GM12873 (cell line): ENCODE measurements at regions not wholly inside any gene's neighbourhood (a gene's known extent, or its start where the extent isn't known, plus 50 kb on each side); places are given as distances from the start of the nearest gene placed in this dataset.

ENCODE experiments used
- CTCF ChIP-seq: IDR thresholded peaks from 2 replicates; pipeline ENCODE4 v1.5.1; 2012; ENCODE audit warnings: low read depth, mild to moderate bottlenecking, moderate library complexity, low read length, control low read depth; ENCODE audit not compliant: insufficient read depth; ENCODE audit errors: missing control alignments

- TF ChIP-seq CTCF, result no peak
Measured at GRCh38 chr2:240368781-240369331, 66.6 kb upstream of the GPC1 start.

- TF ChIP-seq CTCF, result no peak
Measured at GRCh38 chr2:240369335-240369734, 66.1 kb upstream of the GPC1 start.

- no peak for TF ChIP-seq CTCF
Measured at GRCh38 chr2:240369801-240370585, 65.5 kb upstream of the GPC1 start.

GRCh38 chr2:240371129-240372000 lies 64.1 kb upstream of the GPC1 start:
- no peak for TF ChIP-seq CTCF

GRCh38 chr2:240372101-240372500 lies 63.4 kb upstream of the GPC1 start:
- no peak for TF ChIP-seq CTCF

GRCh38 chr2:240373289-240373885 lies 62.1 kb upstream of the GPC1 start:
- TF ChIP-seq CTCF, result no peak
